K562 (cell line): ENCODE measurements at regions not wholly inside any gene's neighbourhood (a gene's known extent, or its start where the extent isn't known, plus 50 kb on each side); places are given as distances from the start of the nearest gene placed in this dataset.

Experiments used
- ATAC-seq: fragments of 200-7000 bp; cut with Tn5 transposase; 3 replicates; pipeline ENCODE4 v1.9.1; 2020; ENCODE audit warnings: moderate library complexity
- BruUV-seq: library from RNA; stranded (reverse); fragments of 400-500 nt; replicated peaks from 2 replicates; lab custom pipeline; 2021; lab: Mats Ljungman, UMichigan
- CTCF ChIA-PET: fragments of 300-600 bp; formaldehyde crosslinking; extraction: SDS; loops from one replicate; lab custom pipeline; 2021; ENCODE audit warnings: low intra/inter-chr PET ratio; lab: Yijun Ruan, JAX
- POLR2A ChIA-PET: fragments of 300-600, 350-650 bp; sonication (Branson Sonifier 250); formaldehyde crosslinking; extraction: SDS; loops from one replicate; lab custom pipeline; 2021; ENCODE audit warnings: antibody characterized with exemption, inconsistent platforms; lab: Yijun Ruan, JAX
- DNase-seq, 4 experiments: peaks; one replicate each; pipeline versions ENCODE4 v3.0.0 to v3.0.0-alpha.2; 2011 to 2018; ENCODE audit warnings: low spot score in 3 of 4, mixed read lengths in 3 of 4; ENCODE audit errors: extremely low read depth in 1 of 4
- FAIRE-seq: peaks from 2 replicates; lab custom pipeline; 2011; peaks lifted over from hg19 to GRCh38; lab: Jason Lieb, UNC
- H2AFZ ChIP-seq: 2 replicates; pipeline ENCODE4 v1.6.0; 2011; ENCODE audit warnings: low read depth, low read length, control low read depth, inconsistent platforms
- H3K27ac ChIP-seq: fragments of 200-600 bp; 3 replicates; pipeline ENCODE4 v1.8.0; 2011; ENCODE audit warnings: low read depth, mild to moderate bottlenecking, control low read depth, inconsistent platforms, low read length, moderate library complexity, mixed read lengths; ENCODE audit errors: extremely low read depth
- H3K27me3 ChIP-seq, 2 experiments: fragments of 300-600 bp in 1 of 2; 2 replicates in 1 of 2; 3 replicates in 1 of 2; pipeline versions ENCODE4 v1.6.0 to v1.8.0; 2011; ENCODE audit warnings: inconsistent platforms in 2 of 2, low read length in 2 of 2, mild to moderate bottlenecking in 1 of 2, mixed read lengths in 1 of 2, moderate library complexity in 1 of 2; ENCODE audit not compliant: control insufficient read depth in 2 of 2, insufficient read depth in 2 of 2
- H3K36me3 ChIP-seq: fragments of 300-600 bp; 3 replicates; pipeline ENCODE4 v1.8.0; 2011; ENCODE audit warnings: mild to moderate bottlenecking, low read length, inconsistent platforms; ENCODE audit not compliant: control insufficient read depth, insufficient read depth
- H3K4me1 ChIP-seq, 2 experiments: fragments of 200-600 bp in 1 of 2; replicated peaks in 1 of 2; 2 replicates in 1 of 2; 3 replicates in 1 of 2; pipeline versions ENCODE4 v1.5.1 to v1.8.0; 2011; ENCODE audit warnings: inconsistent platforms in 2 of 2, low read length in 2 of 2, mild to moderate bottlenecking in 1 of 2, mixed read lengths in 1 of 2, moderate library complexity in 1 of 2; ENCODE audit not compliant: control insufficient read depth in 2 of 2, insufficient read depth in 2 of 2
- H3K4me2 ChIP-seq: 2 replicates; pipeline ENCODE4 v1.6.1; 2011; ENCODE audit warnings: low read length, control low read depth, inconsistent platforms, mixed read lengths; ENCODE audit not compliant: insufficient read depth
- H3K4me3 ChIP-seq: fragments of 200-600 bp; sonication (generic), shearing (Covaris generic); 2 replicates; pipeline ENCODE4 v1.5.1; 2016; ENCODE audit warnings: control low read depth, inconsistent platforms
- H3K79me2 ChIP-seq: fragments of 200-600 bp; 3 replicates; pipeline ENCODE4 v1.8.0; 2011; ENCODE audit warnings: low read length, inconsistent platforms; ENCODE audit not compliant: control insufficient read depth, insufficient read depth
- H3K9ac ChIP-seq, 2 experiments: 2 replicates each; pipeline versions ENCODE4 v1.6.0 to v1.6.1; 2011; ENCODE audit warnings: low read depth in 2 of 2, low read length in 2 of 2, control low read depth in 1 of 2, inconsistent platforms in 1 of 2, mild to moderate bottlenecking in 1 of 2, mixed read lengths in 1 of 2; ENCODE audit not compliant: insufficient read depth in 1 of 2
- H3K9me1 ChIP-seq: one replicate; pipeline ENCODE4 v1.6.0; 2011; ENCODE audit warnings: inconsistent platforms, mild to moderate bottlenecking, low read length, moderate library complexity; ENCODE audit not compliant: control insufficient read depth, insufficient read depth
- H3K9me3 ChIP-seq: replicated peaks from 2 replicates; pipeline ENCODE4 v1.5.1; 2011; ENCODE audit warnings: low read depth, low read length, inconsistent platforms; ENCODE audit not compliant: control insufficient read depth, insufficient read depth
- H4K20me1 ChIP-seq: replicated peaks from 2 replicates; pipeline ENCODE4 v1.6.1; 2011; ENCODE audit warnings: low read length, inconsistent platforms, mixed read lengths; ENCODE audit not compliant: control insufficient read depth, insufficient read depth
- CEBPB ChIP-seq: fragments of 450-650 bp; IDR thresholded peaks from 2 replicates; pipeline ENCODE4 v1.6.1; 2016; ENCODE audit warnings: missing genetic modification characterization, missing compliant biosample characterization
- EGR1 ChIP-seq: fragments of 450-650 bp; conservative IDR thresholded peaks from 2 replicates; pipeline ENCODE4 v1.6.1; 2017; ENCODE audit warnings: mild to moderate bottlenecking
- FOXJ2 ChIP-seq: fragments of 200-800 bp; sonication (Bioruptor generic); IDR thresholded peaks from 2 replicates; pipeline ENCODE4 v1.6.1; 2016; ENCODE audit warnings: missing genetic modification characterization, missing compliant biosample characterization
- HDAC1 ChIP-seq, 2 experiments: fragments of 450-650 bp; IDR thresholded peaks; 2 replicates each; pipeline ENCODE4 v1.6.1; 2016 to 2017; ENCODE audit warnings: inconsistent platforms in 1 of 2, mild to moderate bottlenecking in 1 of 2, moderate library complexity in 1 of 2
- HDGF ChIP-seq: fragments of 450-650 bp; IDR thresholded peaks from 2 replicates; pipeline ENCODE4 v1.6.1; 2016
- ILK ChIP-seq: fragments of 450-650 bp; IDR thresholded peaks from 2 replicates; pipeline ENCODE4 v1.6.1; 2016; ENCODE audit warnings: missing genetic modification characterization, low read depth, mild to moderate bottlenecking, missing compliant biosample characterization, moderate library complexity, borderline replicate concordance
- KAT8 ChIP-seq: fragments of 450-650 bp; IDR thresholded peaks from 2 replicates; pipeline ENCODE4 v1.6.1; 2016; ENCODE audit warnings: low read depth, mild to moderate bottlenecking
- MED1 ChIP-seq: sonication (generic); formaldehyde crosslinking; IDR thresholded peaks from 2 replicates; pipeline ENCODE4 v1.8.1; 2023; ENCODE audit warnings: missing genetic modification reagents, borderline replicate concordance
- NBN ChIP-seq: fragments of 450-650 bp; IDR thresholded peaks from 2 replicates; pipeline ENCODE4 v1.6.1; 2016; ENCODE audit warnings: low read depth, mild to moderate bottlenecking
- RFX7 ChIP-seq: fragments of 250-450 bp; sonication (Bioruptor Pico); IDR thresholded peaks from 2 replicates; pipeline ENCODE4 v1.5.1; 2021; ENCODE audit warnings: mild to moderate bottlenecking
- STAT5A ChIP-seq: IDR thresholded peaks from 2 replicates; pipeline ENCODE4 v1.6.1; 2012; ENCODE audit warnings: low read length, inconsistent platforms, borderline replicate concordance
- TAF1 ChIP-seq: IDR thresholded peaks from 2 replicates; pipeline ENCODE4 v1.6.1; 2011; ENCODE audit warnings: mild to moderate bottlenecking, low read length, moderate library complexity; ENCODE audit not compliant: insufficient read depth, control insufficient read depth, severe bottlenecking; ENCODE audit errors: extremely low read depth
- TFAP4 ChIP-seq: sonication (generic); formaldehyde crosslinking; IDR thresholded peaks from 2 replicates; pipeline ENCODE4 v1.8.0; 2022; ENCODE audit warnings: missing genetic modification reagents, mild to moderate bottlenecking, moderate library complexity, borderline replicate concordance
- TRIM24 ChIP-seq, 2 experiments: fragments of 450-650 bp; IDR thresholded peaks; 2 replicates each; pipeline ENCODE4 v1.6.1; 2016
- WHSC1 ChIP-seq: IDR thresholded peaks from one replicate; pipeline ENCODE4 v1.6.1; 2012; ENCODE audit warnings: low read length, control low read depth, inconsistent platforms
- ZNF253 ChIP-seq: fragments of 250-450 bp; sonication (Bioruptor Pico); conservative IDR thresholded peaks from 2 replicates; pipeline ENCODE4 v1.6.1; 2021; ENCODE audit warnings: mild to moderate bottlenecking
- ZNF408 ChIP-seq: fragments of 250-450 bp; sonication (Bioruptor Pico); IDR thresholded peaks from 2 replicates; pipeline ENCODE4 v1.4.0; 2020; ENCODE audit warnings: low read depth, mild to moderate bottlenecking, moderate library complexity
- WGBS: fragments of 100-300 bp; shearing (Covaris generic); methylation state at CpG from one replicate; pipeline ENCODE4 v1.1.6; 2016; ENCODE audit warnings: low coverage, mixed read lengths; ENCODE audit not compliant: insufficient coverage; ENCODE audit errors: missing lambda C conversion rate; 5-methylcytosine and 5-hydroxymethylcytosine counted together
- in situ Hi-C: fragments of 300-500 bp; cut with MboI; formaldehyde crosslinking; loops from 4 replicates; pipeline ENCODE4 v1.15.0; 2018; ENCODE audit warnings: inconsistent platforms, mixed read lengths
- intact Hi-C: fragments of 100-400 bp; cut with micrococcal nuclease; formaldehyde crosslinking; loops from 2 replicates; pipeline ENCODE4 v1.14.2; 2022
- TF ChIP-seq, protein P1 (sequence below), 2 experiments: fragments of 450-650 bp in 1 of 2; sonication (generic) in 1 of 2; formaldehyde crosslinking; conservative IDR thresholded peaks; 2 replicates each; pipeline versions ENCODE4 v1.4.0 to v1.8.1; 2020 to 2022; ENCODE audit warnings: mild to moderate bottlenecking in 1 of 2, missing genetic modification reagents in 1 of 2
- TF ChIP-seq, protein P2 (sequence below): sonication (generic); formaldehyde crosslinking; IDR thresholded peaks from 2 replicates; pipeline ENCODE4 v1.8.0; 2023; ENCODE audit warnings: mild to moderate bottlenecking, missing genetic modification reagents

DNA sequence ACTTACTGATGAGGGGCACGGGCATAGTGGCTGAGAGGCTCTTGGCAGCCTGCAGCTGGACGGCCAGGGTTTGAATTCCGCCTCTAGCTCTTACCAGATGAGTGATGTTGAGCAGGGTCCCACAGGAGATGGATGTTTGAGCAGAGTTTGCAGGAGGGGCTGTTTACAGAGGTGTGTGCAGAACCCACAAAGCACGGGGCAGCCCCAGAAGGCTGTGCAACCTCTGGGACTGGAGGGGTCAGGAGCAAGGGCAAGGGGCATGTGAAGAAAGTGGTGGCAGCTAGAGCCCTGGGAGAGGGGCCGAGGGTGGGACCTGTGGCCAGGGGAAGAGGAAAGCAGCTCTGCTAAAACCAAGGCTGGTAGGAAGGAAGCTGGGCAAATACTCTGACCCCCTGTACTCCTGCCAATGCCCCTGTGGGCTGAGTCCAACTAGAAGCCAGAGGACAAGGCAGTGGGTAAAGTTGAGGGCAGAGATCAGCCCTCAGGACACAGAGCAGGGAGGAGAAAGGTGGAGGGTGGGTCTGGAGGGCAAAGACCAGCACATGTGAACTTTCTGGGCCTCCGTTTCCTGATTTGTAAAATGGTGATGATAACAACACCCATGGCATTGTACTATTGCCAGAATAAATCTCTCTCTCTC, 53.9 kb upstream of the ITGA11 start:
- in situ Hi-C loops (no loop called here), intact Hi-C loops (no loop called here)
- no peaks in the 10 kb centered on the region for H3K36me3 ChIP-seq
- WGBS = 2% methylated on average over 6 of the region's 6 CpGs
- TF ChIP-seq KAT8 = no peak
- no peak for TF ChIP-seq TFAP4 (CRISPR knock-in tag)
- TF ChIP-seq ZNF253 (CRISPR knock-in tag) = no peak
- TF ChIP-seq MED1 (CRISPR knock-in tag) = no peak
- no peak for TF ChIP-seq HDAC1 (IDR thresholded peaks at IDR 0.05)
- no peak for TF ChIP-seq CEBPB (tag)
- TF ChIP-seq, protein P1, sequence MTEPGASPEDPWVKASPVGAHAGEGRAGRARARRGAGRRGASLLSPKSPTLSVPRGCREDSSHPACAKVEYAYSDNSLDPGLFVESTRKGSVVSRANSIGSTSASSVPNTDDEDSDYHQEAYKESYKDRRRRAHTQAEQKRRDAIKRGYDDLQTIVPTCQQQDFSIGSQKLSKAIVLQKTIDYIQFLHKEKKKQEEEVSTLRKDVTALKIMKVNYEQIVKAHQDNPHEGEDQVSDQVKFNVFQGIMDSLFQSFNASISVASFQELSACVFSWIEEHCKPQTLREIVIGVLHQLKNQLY (CRISPR knock-in tag; conservative IDR thresholded peaks at IDR 0.05) = no peak
- TF ChIP-seq EGR1 = no peak
- no peak for TF ChIP-seq TAF1
- TF ChIP-seq WHSC1 = no peak
- no peak for TF ChIP-seq ZNF408 (CRISPR knock-in tag)
- no peak for TF ChIP-seq ILK (tag)
- TF ChIP-seq HDGF = no peak
- TF ChIP-seq STAT5A = no peak
- no peak for TF ChIP-seq NBN
- no peak for TF ChIP-seq TRIM24 (IDR thresholded peaks at IDR 0.05)
- TF ChIP-seq FOXJ2 (tag) = no peak
- TF ChIP-seq RFX7 (CRISPR knock-in tag) = no peak
- TF ChIP-seq, protein P2, sequence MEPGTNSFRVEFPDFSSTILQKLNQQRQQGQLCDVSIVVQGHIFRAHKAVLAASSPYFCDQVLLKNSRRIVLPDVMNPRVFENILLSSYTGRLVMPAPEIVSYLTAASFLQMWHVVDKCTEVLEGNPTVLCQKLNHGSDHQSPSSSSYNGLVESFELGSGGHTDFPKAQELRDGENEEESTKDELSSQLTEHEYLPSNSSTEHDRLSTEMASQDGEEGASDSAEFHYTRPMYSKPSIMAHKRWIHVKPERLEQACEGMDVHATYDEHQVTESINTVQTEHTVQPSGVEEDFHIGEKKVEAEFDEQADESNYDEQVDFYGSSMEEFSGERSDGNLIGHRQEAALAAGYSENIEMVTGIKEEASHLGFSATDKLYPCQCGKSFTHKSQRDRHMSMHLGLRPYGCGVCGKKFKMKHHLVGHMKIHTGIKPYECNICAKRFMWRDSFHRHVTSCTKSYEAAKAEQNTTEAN (CRISPR knock-in tag) = no peak
- no peaks in the 10 kb centered on the region for H3K4me1 ChIP-seq
- H2AFZ ChIP-seq = no peak overlapping the region
- H3K79me2 ChIP-seq = no peaks in the 10 kb centered on the region
- ATAC-seq (no peak), FAIRE-seq (no peak), DNase-seq (no peak)
- H3K27ac ChIP-seq = no peak overlapping the region
- POLR2A ChIA-PET = interaction anchor here (0.6 to 1.2 kb wide), 2 partner anchors 48 to 101 kb away, joined by 3 read pairs; no protein-coding TSS in a partner anchor
- peaks cover 0 to 13% of the 10 kb centered on the region in 2 experiments; a peak in 2 of 5 replicates for H3K27me3 ChIP-seq
- H3K9me3 ChIP-seq = no peaks in the 10 kb centered on the region
- no peak overlapping the region for H3K4me2 ChIP-seq
- H4K20me1 ChIP-seq = no peaks in the 10 kb centered on the region
- no peak overlapping the region for H3K4me3 ChIP-seq
- no TSS peak for BruUV-seq
- CTCF ChIA-PET = no interaction called here
- no peak overlapping the region for H3K9ac ChIP-seq
- no peaks in the 10 kb centered on the region for H3K9me1 ChIP-seq
